ENCODE measurements at regions not wholly inside any gene's neighbourhood (a gene's known extent, or its start where the extent isn't known, plus 50 kb on each side); places are given as distances from the start of the nearest gene placed in this dataset.

DNA sequence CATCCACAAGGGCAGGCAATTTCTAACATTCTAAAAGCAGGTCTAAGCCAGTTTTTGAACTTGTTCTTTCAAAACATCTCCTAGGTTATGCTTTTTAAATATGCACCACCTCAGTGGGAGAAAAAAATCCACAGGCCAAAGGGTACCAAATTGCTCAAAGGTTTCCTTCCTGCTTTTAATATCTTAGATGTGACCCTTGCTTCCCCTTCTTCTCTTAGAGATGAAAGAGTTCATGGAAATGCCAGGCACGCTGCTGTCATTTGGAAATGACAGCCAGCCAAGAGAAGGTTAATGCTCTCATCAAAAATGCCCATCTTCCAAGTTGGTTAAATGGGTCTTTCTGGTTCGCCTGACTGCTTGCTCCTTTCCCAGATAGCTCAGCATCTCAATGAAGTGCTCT, 497.1 kb downstream of the CD83 start:
- no peak for TF ChIP-seq GATA2 (IDR thresholded peaks at IDR 0.05; ENCODE audit: low read depth, low read length)
- TF ChIP-seq GATA3 (IDR thresholded peaks at IDR 0.05; ENCODE audit: low read depth, low read length), result no peak
